Activated naive CD4-positive, alpha-beta T cell treated with anti-CD3 and anti-CD28 coated beads for 36 hours (primary cell): ENCODE measurements at regions not wholly inside any gene's neighbourhood (a gene's known extent, or its start where the extent isn't known, plus 50 kb on each side); places are given as distances from the start of the nearest gene placed in this dataset.
"Not testable (repeated sequence)": the region's sequence is repeated elsewhere in the genome, so short reads cannot be mapped to it uniquely, and the experiment has no call there.

Experiments used
- CTCF ChIA-PET: fragments of 350-600 bp; sonication (Branson Sonifier 250); formaldehyde crosslinking; loops from one replicate; lab custom pipeline; 2021; ENCODE audit warnings: antibody characterized with exemption; lab: Charles Lee
- DNase-seq: peaks from one replicate; pipeline ENCODE4 v3.0.0-alpha.2; 2020
- H3K27ac Mint-ChIP-seq: one replicate; pipeline ENCODE4 v1.8.0; 2021; ENCODE audit warnings: mild to moderate bottlenecking, mixed read lengths
- H3K27me3 Mint-ChIP-seq: one replicate; pipeline ENCODE4 v1.8.0; 2021; ENCODE audit warnings: low read depth, mixed read lengths
- H3K36me3 Mint-ChIP-seq: one replicate; pipeline ENCODE4 v1.8.0; 2021; ENCODE audit warnings: low read depth, mixed read lengths
- H3K4me1 Mint-ChIP-seq: one replicate; pipeline ENCODE4 v1.8.0; 2021; ENCODE audit warnings: low read depth, mixed read lengths
- H3K4me3 Mint-ChIP-seq: one replicate; pipeline ENCODE4 v1.8.0; 2021; ENCODE audit warnings: mild to moderate bottlenecking, moderate library complexity, mixed read lengths
- H3K9me3 Mint-ChIP-seq: one replicate; pipeline ENCODE4 v1.8.0; 2021; ENCODE audit warnings: mixed read lengths
- intact Hi-C: fragments of 100-400 bp; cut with micrococcal nuclease; formaldehyde crosslinking; loops from one replicate; pipeline ENCODE4 v1.15.1; 2023

- DNase-seq, H3K4me1 Mint-ChIP-seq, H3K36me3 Mint-ChIP-seq, H3K27ac Mint-ChIP-seq, CTCF ChIA-PET, H3K9me3 Mint-ChIP-seq, H3K27me3 Mint-ChIP-seq, intact Hi-C loops, H3K4me3 Mint-ChIP-seq: not testable (repeated sequence)
Observed at GRCh38 chr7:51386806-51387568, 70.4 kb upstream of the COBL start.

GRCh38 chr7:51386184-51386583 is 69.6 kb upstream of the COBL start:
- intact Hi-C loops, H3K27ac Mint-ChIP-seq, H3K4me3 Mint-ChIP-seq, CTCF ChIA-PET, H3K9me3 Mint-ChIP-seq, H3K27me3 Mint-ChIP-seq, H3K4me1 Mint-ChIP-seq, DNase-seq, H3K36me3 Mint-ChIP-seq: not testable (repeated sequence)

GRCh38 chr7:51382243-51382642 is 65.6 kb upstream of the COBL start:
- H3K9me3 Mint-ChIP-seq, CTCF ChIA-PET, H3K27me3 Mint-ChIP-seq, H3K27ac Mint-ChIP-seq, H3K4me3 Mint-ChIP-seq, DNase-seq, intact Hi-C loops, H3K4me1 Mint-ChIP-seq, H3K36me3 Mint-ChIP-seq: not testable (repeated sequence)

GRCh38 chr7:51376420-51377092 is 59.9 kb upstream of the COBL start:
- no peak overlapping the region for H3K27ac Mint-ChIP-seq
- no peak overlapping the region for H3K4me3 Mint-ChIP-seq
- intact Hi-C loops = no loop called here
- H3K4me1 Mint-ChIP-seq = no peaks in the 10 kb centered on the region
- no peaks in the 10 kb centered on the region for H3K36me3 Mint-ChIP-seq
- CTCF ChIA-PET = interaction anchor here (0.7 to 1.9 kb wide), 2 partner anchors 9 to 214 kb away, joined by 3 to 7 read pairs; no protein-coding TSS in a partner anchor
- no peak for DNase-seq
- no peaks in the 10 kb centered on the region for H3K27me3 Mint-ChIP-seq
- no peaks in the 10 kb centered on the region for H3K9me3 Mint-ChIP-seq

- CTCF ChIA-PET = no interaction called here
- DNase-seq = no peak
- Mint-ChIP-seq H3K9me3 (no peaks in the 10 kb centered on the region), H3K27me3 (no peaks in the 10 kb centered on the region), H3K36me3 (no peaks in the 10 kb centered on the region), H3K4me1 (no peaks in the 10 kb centered on the region), H3K4me3 (no peak overlapping the region), H3K27ac (no peak overlapping the region)
- intact Hi-C loops = no loop called here
Observed at GRCh38 chr7:51374936-51375335, 58.3 kb upstream of the COBL start.

GRCh38 chr7:51373607-51374006 is 57.0 kb upstream of the COBL start:
- CTCF ChIA-PET = interaction anchor here (0.9 kb wide), 1 partner anchor 211 kb away, joined by 3 read pairs; no protein-coding TSS in a partner anchor
- DNase-seq, intact Hi-C loops, H3K4me1 Mint-ChIP-seq, H3K27me3 Mint-ChIP-seq, H3K27ac Mint-ChIP-seq, H3K36me3 Mint-ChIP-seq, H3K9me3 Mint-ChIP-seq, H3K4me3 Mint-ChIP-seq: not testable (repeated sequence)

GRCh38 chr7:51369746-51370145 is 53.1 kb upstream of the COBL start:
- no peaks in the 10 kb centered on the region for H3K9me3 Mint-ChIP-seq
- no peaks in the 10 kb centered on the region for H3K4me1 Mint-ChIP-seq
- intact Hi-C loops = loop anchor here (5.0 to 10.0 kb wide), 2 partner anchors 902 to 1275 kb away; partner anchors contain the start of gene ZPBP
- no peak overlapping the region for H3K27ac Mint-ChIP-seq
- CTCF ChIA-PET = interaction anchor here (2.2 kb wide), 1 partner anchor 207 kb away, joined by 7 read pairs; no protein-coding TSS in a partner anchor
- H3K27me3 Mint-ChIP-seq = no peaks in the 10 kb centered on the region
- H3K4me3 Mint-ChIP-seq = no peak overlapping the region
- no peaks in the 10 kb centered on the region for H3K36me3 Mint-ChIP-seq
- DNase-seq = no peak

- not testable (repeated sequence) for H3K27me3 Mint-ChIP-seq, H3K4me1 Mint-ChIP-seq, H3K4me3 Mint-ChIP-seq, H3K36me3 Mint-ChIP-seq, H3K27ac Mint-ChIP-seq, H3K9me3 Mint-ChIP-seq, DNase-seq
- CTCF ChIA-PET = interaction anchor here (2.2 kb wide), 1 partner anchor 207 kb away, joined by 7 read pairs; no protein-coding TSS in a partner anchor
- intact Hi-C loops = loop anchor here (5.0 to 10.0 kb wide), 2 partner anchors 902 to 1274 kb away; partner anchors contain the start of gene ZPBP
Observed at GRCh38 chr7:51369228-51369627, 52.6 kb upstream of the COBL start.

GRCh38 chr7:51368334-51368733 is 51.7 kb upstream of the COBL start:
- intact Hi-C loops = loop anchor here (5.0 to 10.0 kb wide), 2 partner anchors 901 to 1274 kb away; partner anchors contain the start of gene ZPBP
- Mint-ChIP-seq H3K27me3 (no peaks in the 10 kb centered on the region), H3K27ac (no peak overlapping the region), H3K36me3 (no peaks in the 10 kb centered on the region), H3K9me3 (no peaks in the 10 kb centered on the region), H3K4me1 (no peaks in the 10 kb centered on the region), H3K4me3 (no peak overlapping the region)
- DNase-seq = no peak
- CTCF ChIA-PET = interaction anchor here (1.6 to 3.1 kb wide), 3 partner anchors 21 to 208 kb away, joined by 4 to 31 read pairs (median 14); no protein-coding TSS in a partner anchor

GRCh38 chr7:51367614-51367968 is 51.0 kb upstream of the COBL start:
- Mint-ChIP-seq H3K27ac (no peak overlapping the region), H3K36me3 (no peaks in the 10 kb centered on the region), H3K4me3 (no peak overlapping the region), H3K4me1 (no peaks in the 10 kb centered on the region), H3K9me3 (no peaks in the 10 kb centered on the region), H3K27me3 (no peaks in the 10 kb centered on the region)
- CTCF ChIA-PET = interaction anchor here (0.6 to 3.1 kb wide), 6 partner anchors 9 to 207 kb away, joined by 3 to 31 read pairs (median 4); no protein-coding TSS in a partner anchor
- DNase-seq = no peak
- intact Hi-C loops = loop anchor here (1.0 to 10.0 kb wide), 3 partner anchors 205 to 1273 kb away; partner anchors contain the start of gene ZPBP

- Mint-ChIP-seq H3K4me3 (no peak overlapping the region), H3K9me3 (peaks cover 3% of the 10 kb centered on the region), H3K27ac (no peak overlapping the region), H3K36me3 (no peaks in the 10 kb centered on the region), H3K4me1 (no peaks in the 10 kb centered on the region), H3K27me3 (no peaks in the 10 kb centered on the region)
- CTCF ChIA-PET = interaction anchor here (0.6 to 3.1 kb wide), 6 partner anchors 9 to 207 kb away, joined by 3 to 31 read pairs (median 4); no protein-coding TSS in a partner anchor
- peak; percentile 25 for DNase-seq
- intact Hi-C loops = loop anchor here (1.0 to 10.0 kb wide), 3 partner anchors 205 to 1272 kb away; partner anchors contain the start of gene ZPBP
Observed at GRCh38 chr7:51366930-51367613, 50.5 kb upstream of the COBL start.
